Peyer's patch (tissue), 4 donors: ENCODE measurements at regions not wholly inside any gene's neighbourhood (a gene's known extent, or its start where the extent isn't known, plus 50 kb on each side); places are given as distances from the start of the nearest gene placed in this dataset.

Source experiments
- DNase-seq, 3 donors: peaks; one replicate each; pipeline ENCODE4 v3.0.0-alpha.2; 2017 to 2019
- H3K27ac ChIP-seq, 4 donors: fragments of 200-600 bp; sonication (generic); one replicate each; pipeline ENCODE4 v1.5.1; 2016 to 2019
- H3K27me3 ChIP-seq, 2 donors: fragments of 200-600 bp; sonication (generic); one replicate each; pipeline ENCODE4 v1.5.1; 2019
- H3K36me3 ChIP-seq, 3 donors: fragments of 200-600 bp; sonication (generic); one replicate each; pipeline ENCODE4 v1.5.1; 2016 to 2019
- H3K4me1 ChIP-seq, 4 donors: fragments of 200-600 bp; sonication (generic); one replicate each; pipeline ENCODE4 v1.5.1; 2016 to 2019
- H3K4me3 ChIP-seq, 4 donors: fragments of 200-600 bp; sonication (generic); 1 replicate in 3 of 4; 2 replicates in 1 of 4; pipeline ENCODE4 v1.5.1; 2016 to 2019; ENCODE audit warnings: mild to moderate bottlenecking in 1 of 4
- H3K9me3 ChIP-seq, 4 donors: fragments of 200-600 bp; sonication (generic); one replicate each; pipeline ENCODE4 v1.5.1; 2016 to 2019; ENCODE audit warnings: mild to moderate bottlenecking in 1 of 4
- POLR2A ChIP-seq, 2 donors: fragments of 450-650 bp; IDR thresholded peaks; one replicate each; pipeline ENCODE4 v1.5.1; 2017; ENCODE audit warnings: antibody characterized with exemption in 2 of 2, mild to moderate bottlenecking in 2 of 2, moderate library complexity in 2 of 2
- TF ChIP-seq, protein P1 (sequence below), 6 experiments: fragments of 450-650 bp in 4 of 6; fragments of 200-600 bp in 2 of 6; sonication (generic) in 1 of 6; IDR thresholded peaks; one replicate each; pipeline ENCODE4 v1.5.1; 2017 to 2019; ENCODE audit warnings: antibody characterized with exemption in 6 of 6, mild to moderate bottlenecking in 3 of 6, moderate library complexity in 1 of 6

- Histone ChIP-seq H3K9me3 (no peaks in the 10 kb centered on the region), H3K4me3 (no peak overlapping the region), H3K27me3 (no peaks in the 10 kb centered on the region), H3K36me3 (no peaks in the 10 kb centered on the region), H3K27ac (no peak overlapping the region), H3K4me1 (no peaks in the 10 kb centered on the region)
- no peak for DNase-seq
- TF ChIP-seq, protein P1, sequence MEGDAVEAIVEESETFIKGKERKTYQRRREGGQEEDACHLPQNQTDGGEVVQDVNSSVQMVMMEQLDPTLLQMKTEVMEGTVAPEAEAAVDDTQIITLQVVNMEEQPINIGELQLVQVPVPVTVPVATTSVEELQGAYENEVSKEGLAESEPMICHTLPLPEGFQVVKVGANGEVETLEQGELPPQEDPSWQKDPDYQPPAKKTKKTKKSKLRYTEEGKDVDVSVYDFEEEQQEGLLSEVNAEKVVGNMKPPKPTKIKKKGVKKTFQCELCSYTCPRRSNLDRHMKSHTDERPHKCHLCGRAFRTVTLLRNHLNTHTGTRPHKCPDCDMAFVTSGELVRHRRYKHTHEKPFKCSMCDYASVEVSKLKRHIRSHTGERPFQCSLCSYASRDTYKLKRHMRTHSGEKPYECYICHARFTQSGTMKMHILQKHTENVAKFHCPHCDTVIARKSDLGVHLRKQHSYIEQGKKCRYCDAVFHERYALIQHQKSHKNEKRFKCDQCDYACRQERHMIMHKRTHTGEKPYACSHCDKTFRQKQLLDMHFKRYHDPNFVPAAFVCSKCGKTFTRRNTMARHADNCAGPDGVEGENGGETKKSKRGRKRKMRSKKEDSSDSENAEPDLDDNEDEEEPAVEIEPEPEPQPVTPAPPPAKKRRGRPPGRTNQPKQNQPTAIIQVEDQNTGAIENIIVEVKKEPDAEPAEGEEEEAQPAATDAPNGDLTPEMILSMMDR (IDR thresholded peaks at IDR 0.05), result no peak
- TF ChIP-seq POLR2A (IDR thresholded peaks at IDR 0.05), result no peak
These were observed 77.8 kb upstream of the NFKB1 start for GRCh38 chr4:102423375-102423774.

DNA sequence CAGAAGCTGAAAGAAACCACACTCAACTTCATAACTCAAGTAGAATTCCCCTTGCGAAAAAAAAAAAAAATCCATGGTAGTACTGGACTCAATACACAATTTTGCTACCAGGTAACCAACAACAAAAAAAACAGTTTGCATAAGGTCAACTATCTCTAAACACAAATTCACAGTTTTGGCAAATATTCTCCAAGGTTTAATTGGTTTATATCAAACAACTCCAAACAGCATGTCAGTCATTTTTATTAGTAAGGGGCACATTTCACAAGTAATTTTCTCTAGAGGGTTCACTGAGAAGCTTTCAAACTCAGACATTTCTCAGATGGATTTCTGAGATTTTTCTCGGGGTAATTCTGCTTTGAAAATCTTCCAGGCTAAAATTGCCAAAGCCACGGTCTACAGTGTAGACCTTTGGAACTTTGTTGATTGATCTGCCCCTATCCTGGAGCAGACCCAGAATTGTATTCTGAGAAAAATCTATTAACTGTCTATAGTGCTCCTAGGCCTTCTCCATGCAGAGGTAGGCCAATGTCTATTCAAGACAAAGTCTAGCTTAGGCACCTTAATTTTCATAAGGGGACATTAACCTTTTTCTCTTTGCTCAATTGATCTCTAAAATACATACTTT lies 73.7 kb upstream of the NFKB1 start:
- no peak for DNase-seq
- H3K36me3 ChIP-seq, result no peaks in the 10 kb centered on the region
- TF ChIP-seq, protein P1 (IDR thresholded peaks at IDR 0.05), result no peak
- TF ChIP-seq POLR2A (IDR thresholded peaks at IDR 0.05), result no peak

DNA sequence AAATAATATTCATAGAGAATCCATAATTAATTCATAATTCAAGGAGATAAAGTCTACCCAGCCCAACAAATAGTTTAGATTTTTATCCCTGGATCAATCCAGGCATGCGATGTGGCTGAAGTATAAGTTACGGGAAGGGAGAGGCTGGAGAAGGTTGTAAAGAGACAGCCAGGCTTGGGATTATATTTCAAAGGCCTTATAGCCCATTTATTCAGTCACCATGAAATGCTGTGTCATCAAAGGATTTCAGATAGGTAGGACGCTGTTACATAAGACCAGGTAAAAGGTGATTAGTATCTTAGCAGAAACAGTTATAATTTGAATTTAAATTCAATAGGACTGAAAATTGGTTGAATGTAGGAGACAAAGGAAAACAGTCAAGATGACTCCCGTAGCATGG lies 73.0 kb upstream of the NFKB1 start:
- Histone ChIP-seq H3K36me3 (no peaks in the 10 kb centered on the region), H3K27me3 (no peaks in the 10 kb centered on the region), H3K4me3 (no peak overlapping the region), H3K4me1 (no peaks in the 10 kb centered on the region), H3K27ac (no peak overlapping the region), H3K9me3 (no peaks in the 10 kb centered on the region)
- DNase-seq, result no peak
- TF ChIP-seq POLR2A (IDR thresholded peaks at IDR 0.05), result no peak
- TF ChIP-seq, protein P1 (IDR thresholded peaks at IDR 0.05), result no peak

More for the DNA sequence above, 73.7 kb upstream of the NFKB1 start:
- Histone ChIP-seq H3K27ac (no peak overlapping the region), H3K4me1 (no peaks in the 10 kb centered on the region), H3K4me3 (no peak overlapping the region), H3K27me3 (no peaks in the 10 kb centered on the region), H3K9me3 (no peaks in the 10 kb centered on the region)

- Histone ChIP-seq H3K27ac (no peak overlapping the region), H3K4me1 (no peaks in the 10 kb centered on the region), H3K36me3 (no peaks in the 10 kb centered on the region), H3K9me3 (no peaks in the 10 kb centered on the region), H3K27me3 (no peaks in the 10 kb centered on the region), H3K4me3 (no peak overlapping the region)
- DNase-seq, result no peak
- TF ChIP-seq POLR2A (IDR thresholded peaks at IDR 0.05), result no peak
- TF ChIP-seq, protein P1 (IDR thresholded peaks at IDR 0.05), result no peak
These were observed 71.6 kb upstream of the NFKB1 start for GRCh38 chr4:102429553-102429952.

DNA sequence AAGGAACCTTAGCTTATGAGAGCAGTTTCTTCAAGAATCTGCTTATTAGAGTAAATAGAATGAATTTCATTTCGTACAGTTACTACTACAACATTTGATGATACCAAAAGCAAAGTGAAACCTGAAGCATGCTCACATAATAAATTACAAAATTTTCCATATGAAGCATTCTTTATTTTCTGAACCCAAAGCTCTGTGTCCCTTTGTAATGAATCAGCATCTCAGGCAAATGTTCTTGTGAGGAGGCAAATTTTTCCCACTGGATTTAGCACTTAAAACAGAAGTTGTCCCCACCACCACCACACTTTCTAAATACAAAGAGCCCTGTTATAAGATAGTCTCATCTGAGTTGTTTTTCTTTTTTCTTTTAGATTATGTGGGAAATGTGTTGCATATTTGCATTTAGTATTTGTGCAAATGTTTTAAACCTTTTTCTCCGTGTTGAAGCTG lies 70.7 kb upstream of the NFKB1 start:
- no peaks in the 10 kb centered on the region for H3K4me1 ChIP-seq
- no peak for TF ChIP-seq POLR2A (IDR thresholded peaks at IDR 0.05)
- TF ChIP-seq, protein P1 (IDR thresholded peaks at IDR 0.05), result no peak
- no peaks in the 10 kb centered on the region for H3K9me3 ChIP-seq
- peak overlapping the region; percentile 35 to 70 (median 55) for H3K4me3 ChIP-seq
- DNase-seq, result no peak
- peak overlapping the region in 3 of 4 donors; percentile 46 to 63 (median 52) for H3K27ac ChIP-seq
- H3K27me3 ChIP-seq, result no peaks in the 10 kb centered on the region
- no peaks in the 10 kb centered on the region for H3K36me3 ChIP-seq

GRCh38 chr4:102431608-102431961 lies 69.6 kb upstream of the NFKB1 start:
- H3K4me3 ChIP-seq, result peak overlapping the region in 3 of 4 donors; percentile 45 to 70 (median 65)
- TF ChIP-seq POLR2A (IDR thresholded peaks at IDR 0.05), result no peak
- TF ChIP-seq, protein P1 (IDR thresholded peaks at IDR 0.05), result no peak
- DNase-seq, result no peak
- no peaks in the 10 kb centered on the region for H3K9me3 ChIP-seq
- no peaks in the 10 kb centered on the region for H3K36me3 ChIP-seq
- H3K27ac ChIP-seq, result peak overlapping the region in 2 of 4 donors; percentile 52 to 63
- H3K4me1 ChIP-seq, result no peaks in the 10 kb centered on the region
- H3K27me3 ChIP-seq, result no peaks in the 10 kb centered on the region
